Renal pelvis (tissue), 1 donor: ENCODE measurements at regions not wholly inside any gene's neighbourhood (a gene's known extent, or its start where the extent isn't known, plus 50 kb on each side); places are given as distances from the start of the nearest gene placed in this dataset.
"Not testable (repeated sequence)": the region's sequence is repeated elsewhere in the genome, so short reads cannot be mapped to it uniquely, and the experiment has no call there.

Source experiments
- DNase-seq: peaks from one replicate; pipeline ENCODE4 v3.0.0-alpha.2; 2013

- DNase-seq, result no peak
Measured at GRCh38 chr5:62155988-62156387, 150.0 kb upstream of the KIF2A start.

- no peak for DNase-seq
Measured at GRCh38 chr5:62167561-62168057, 138.4 kb upstream of the KIF2A start.

DNA sequence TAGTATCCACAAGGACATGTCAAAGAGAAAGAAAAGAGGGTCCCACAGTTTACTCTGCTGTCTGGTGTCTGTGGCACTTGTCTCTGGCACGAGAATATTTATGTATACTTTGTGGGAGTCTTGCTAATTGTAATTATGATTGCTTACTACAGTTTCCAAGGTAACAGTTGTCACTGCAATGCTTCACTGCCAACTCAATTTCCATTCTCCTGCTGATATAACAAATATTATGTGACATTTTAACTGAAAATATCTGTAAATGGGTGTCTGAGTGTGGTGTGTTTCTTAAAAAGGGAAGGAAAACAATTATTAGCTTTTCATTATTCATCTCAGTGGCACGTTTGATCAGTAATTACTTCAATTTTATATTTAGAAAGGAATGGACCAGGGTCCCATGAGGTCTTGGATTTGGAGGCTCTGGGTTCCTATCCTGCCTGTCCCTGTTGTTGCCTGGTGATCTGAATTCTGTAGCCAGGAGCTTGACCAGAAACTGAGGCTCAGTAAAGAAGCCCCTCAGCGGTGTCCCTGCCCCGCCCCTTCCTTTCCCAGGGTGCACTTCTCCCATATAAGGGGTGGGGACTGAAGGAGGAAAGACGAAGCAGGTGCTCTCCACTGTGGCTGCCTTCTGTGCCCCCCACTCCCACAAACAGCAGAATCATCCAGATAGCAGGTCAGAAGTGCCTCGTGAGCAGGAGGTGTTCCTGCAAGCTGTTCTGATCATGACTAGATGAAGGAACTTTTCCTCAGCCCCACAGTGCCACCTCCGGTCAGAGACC, 137.3 kb upstream of the KIF2A start:
- no peak for DNase-seq

- DNase-seq, result no peak
Measured at GRCh38 chr5:62178258-62178657, 127.7 kb upstream of the KIF2A start.

GRCh38 chr5:62182802-62183201, 123.2 kb upstream of the KIF2A start:
- no peak for DNase-seq

DNA sequence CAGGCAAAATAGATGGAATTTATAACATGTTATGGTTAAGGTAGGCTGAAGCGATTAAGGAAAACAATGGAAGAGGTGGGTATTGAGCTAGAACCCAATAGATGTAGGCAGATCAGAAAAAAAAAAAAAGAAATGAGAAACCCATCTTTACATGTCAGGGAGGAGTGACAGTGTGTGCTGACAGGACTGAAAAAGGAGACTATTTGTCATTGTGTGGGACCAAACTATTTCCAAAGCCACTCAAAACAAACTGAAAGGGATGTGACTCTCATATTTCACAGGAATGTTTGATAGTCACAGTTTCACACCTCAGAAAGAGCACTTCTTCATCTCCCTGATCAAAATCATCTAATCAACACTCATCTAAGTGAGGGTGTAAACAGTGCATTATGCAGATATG, 122.3 kb upstream of the KIF2A start:
- DNase-seq, result no peak

DNA sequence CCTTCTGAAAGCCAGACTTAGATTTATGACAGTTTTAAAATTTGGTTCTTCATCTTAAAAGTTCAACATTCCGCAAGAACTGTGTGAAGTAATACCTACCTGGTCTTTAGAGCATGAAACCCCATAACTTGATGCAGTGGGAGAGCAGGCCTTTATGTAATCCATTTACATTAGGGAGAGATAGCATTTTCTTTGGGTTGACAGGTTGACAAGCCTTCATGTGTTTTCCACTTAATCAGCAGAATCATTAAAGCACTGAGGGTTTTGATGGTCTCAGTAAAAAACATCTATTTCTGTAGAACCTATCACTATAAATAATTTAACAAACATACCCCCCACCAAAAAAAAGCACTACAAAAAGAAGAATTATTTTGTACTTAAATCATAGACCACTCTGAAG, 121.6 kb upstream of the KIF2A start:
- no peak for DNase-seq

- no peak for DNase-seq
Measured at GRCh38 chr5:62190173-62190572, 115.8 kb upstream of the KIF2A start.

DNA sequence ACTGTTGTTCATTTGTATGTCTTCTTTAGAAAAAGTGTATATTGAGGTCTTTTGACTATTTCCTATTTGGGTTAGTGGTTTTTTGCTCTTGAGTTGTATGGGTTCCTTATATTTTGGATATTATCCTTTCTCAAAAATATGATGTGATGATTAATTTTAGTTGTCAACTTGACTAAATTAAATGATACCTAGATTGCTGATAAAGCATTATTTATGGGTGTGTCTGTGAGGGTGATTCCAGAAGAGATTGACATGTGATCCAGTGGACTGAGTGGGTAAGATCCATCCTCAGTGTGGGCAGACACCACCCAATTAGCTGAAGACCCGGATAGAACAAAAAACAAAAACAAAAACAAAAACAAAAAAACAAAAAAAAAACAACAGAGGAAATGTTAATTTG, 115.1 kb upstream of the KIF2A start:
- no peak for DNase-seq

DNA sequence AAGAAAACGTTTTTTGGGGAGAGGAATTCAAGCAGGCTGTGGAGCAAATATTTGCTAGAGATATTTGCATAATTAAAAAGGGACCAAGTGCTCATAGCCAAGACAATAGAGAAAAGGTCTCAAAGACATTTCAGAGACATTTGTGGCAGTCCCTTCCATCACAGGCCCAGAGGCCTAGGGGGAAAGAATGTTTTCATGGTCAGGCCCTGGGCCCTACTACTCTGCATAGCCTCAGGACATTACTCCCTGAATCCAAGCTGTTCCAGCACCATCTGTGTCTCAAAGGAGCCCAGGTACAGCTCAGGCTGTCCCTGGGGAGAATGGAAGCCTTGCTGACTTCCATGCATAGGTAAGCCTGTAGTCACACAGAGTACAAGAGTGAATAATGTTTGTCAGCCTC, 113.0 kb upstream of the KIF2A start:
- DNase-seq, result no peak

- not testable (repeated sequence) for DNase-seq
Measured at GRCh38 chr5:62196532-62196931, 109.5 kb upstream of the KIF2A start.

DNA sequence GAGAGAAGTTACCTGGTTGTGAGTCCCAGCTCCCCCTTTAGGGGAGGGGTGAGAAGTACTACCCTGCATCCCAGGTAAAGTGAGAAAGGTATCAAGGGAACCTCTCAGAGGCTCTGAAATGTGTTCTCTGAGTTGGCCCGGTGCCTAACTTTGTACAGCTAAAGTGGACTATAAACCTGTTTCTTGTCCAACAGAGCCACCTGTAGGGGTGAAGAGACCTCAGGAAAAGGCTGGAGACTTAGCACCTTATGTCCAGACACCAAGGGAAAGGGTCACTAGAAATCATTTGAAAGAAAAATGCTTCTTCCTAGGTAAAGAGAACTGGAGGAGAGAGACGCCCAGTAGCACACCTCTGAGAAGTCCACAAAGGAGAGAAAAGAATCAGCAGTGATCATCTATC, 108.3 kb upstream of the KIF2A start:
- no peak for DNase-seq

- no peak for DNase-seq
Measured at GRCh38 chr5:62198421-62198820, 107.6 kb upstream of the KIF2A start.

DNA sequence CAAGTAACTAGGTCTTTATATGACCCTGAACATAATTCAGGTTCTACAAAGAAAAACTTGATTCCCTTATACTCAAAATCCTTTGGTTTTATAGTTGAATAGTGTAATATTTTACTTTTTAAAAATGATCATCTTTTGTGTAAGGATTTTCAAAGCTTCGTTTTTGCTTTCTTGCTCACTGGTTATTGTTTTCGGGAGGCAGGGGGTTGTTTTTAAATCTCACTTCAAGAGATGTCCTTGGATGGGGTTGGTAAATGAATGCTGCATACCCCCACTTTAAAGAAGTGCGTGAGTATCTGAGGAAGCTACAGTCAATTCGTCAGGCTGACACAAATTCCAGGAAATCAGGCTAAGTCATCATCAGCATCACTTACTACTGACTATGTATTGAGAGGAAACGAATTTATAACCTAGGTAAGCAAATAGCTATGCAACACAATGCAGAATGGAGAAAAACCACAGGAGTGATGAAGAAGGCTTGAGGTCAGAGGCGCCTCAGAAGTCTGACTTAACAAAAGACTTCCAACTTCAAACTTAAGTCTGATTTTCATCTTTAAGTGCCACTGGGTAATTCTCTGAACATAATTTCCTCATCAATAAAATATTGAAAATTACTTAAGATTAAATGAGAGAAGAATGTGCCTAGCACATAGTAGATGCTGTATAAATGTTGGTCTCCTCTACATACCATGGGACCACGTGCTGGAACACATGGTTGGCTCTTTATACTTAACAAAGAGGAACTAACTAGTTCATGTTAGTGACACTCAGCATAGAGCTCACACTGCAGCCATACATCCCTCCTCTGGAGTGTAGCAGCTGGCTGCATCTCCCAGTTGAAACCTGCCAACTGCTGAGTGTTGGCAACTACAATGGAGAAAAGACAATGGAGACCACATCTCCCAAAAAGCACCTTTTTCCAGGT, 106.0 kb upstream of the KIF2A start:
- no peak for DNase-seq

- DNase-seq, result no peak
Measured at GRCh38 chr5:62206150-62206829, 99.7 kb upstream of the KIF2A start.

GRCh38 chr5:62208218-62208852, 97.7 kb upstream of the KIF2A start:
- DNase-seq, result peak; percentile 8

- DNase-seq, result no peak
Measured at GRCh38 chr5:62211405-62211804, 94.6 kb upstream of the KIF2A start.

GRCh38 chr5:62212648-62213047, 93.4 kb upstream of the KIF2A start:
- no peak for DNase-seq

GRCh38 chr5:62214701-62215100, 91.3 kb upstream of the KIF2A start:
- DNase-seq, result no peak

DNA sequence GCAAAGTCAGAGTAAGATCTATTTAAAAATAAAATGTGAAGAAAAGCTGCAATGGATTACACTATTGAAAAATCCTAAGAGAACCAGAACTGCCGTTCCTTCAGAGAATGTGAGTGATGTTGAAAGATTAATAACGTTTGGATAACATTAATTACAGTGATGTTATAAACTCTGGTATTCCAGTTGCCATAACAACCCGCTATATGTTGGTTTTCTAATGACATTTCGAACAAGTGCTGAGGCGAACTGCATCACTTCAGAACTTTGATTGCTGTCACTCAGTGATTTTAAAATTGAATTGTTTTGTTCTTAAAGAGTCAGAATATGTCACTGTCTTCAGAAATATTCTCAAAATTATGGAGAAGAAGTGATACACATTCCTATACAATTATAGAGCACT, 89.4 kb upstream of the KIF2A start:
- DNase-seq, result not testable (repeated sequence)

DNA sequence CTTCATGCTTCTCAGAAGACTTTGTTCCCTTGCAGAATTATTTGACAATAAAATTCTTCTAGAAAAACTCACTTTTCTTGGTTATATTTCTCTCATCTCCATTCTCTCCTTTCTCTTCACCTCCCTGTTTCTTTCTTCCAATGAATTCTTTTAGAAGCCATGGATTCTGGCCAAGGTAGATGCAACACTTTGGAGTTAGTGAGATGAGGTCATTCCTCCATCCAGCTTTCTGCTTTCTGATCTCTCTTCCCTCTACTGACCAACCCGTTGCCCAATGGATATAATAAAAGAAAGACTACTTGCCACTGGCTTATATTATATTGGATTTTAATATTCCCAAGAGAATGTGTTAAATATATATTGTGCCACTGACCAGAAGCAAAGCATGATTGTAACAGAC, 88.9 kb upstream of the KIF2A start:
- not testable (repeated sequence) for DNase-seq

- DNase-seq, result not testable (repeated sequence)
Measured at GRCh38 chr5:62218860-62219259, 87.1 kb upstream of the KIF2A start.
